Esophagus squamous epithelium (tissue), 5 donors: ENCODE measurements at regions not wholly inside any gene's neighbourhood (a gene's known extent, or its start where the extent isn't known, plus 50 kb on each side); places are given as distances from the start of the nearest gene placed in this dataset.

Source experiments
- DNase-seq: peaks from one replicate; lab custom pipeline; 2025; lab: John Stamatoyannopoulos, UW
- H3K27ac ChIP-seq, 4 donors: fragments of 200-600 bp; sonication (generic); one replicate each; pipeline ENCODE4 v1.5.1; 2016 to 2019; ENCODE audit warnings: mild to moderate bottlenecking in 1 of 4
- H3K27me3 ChIP-seq, 4 donors: fragments of 200-600 bp; sonication (generic); 1 replicate in 3 of 4; 2 replicates in 1 of 4; pipeline versions ENCODE4 v1.5.1 to v1.6.0; 2017 to 2021; ENCODE audit warnings: antibody characterized with exemption in 1 of 4
- H3K36me3 ChIP-seq, 3 donors: fragments of 200-600 bp; sonication (generic); one replicate each; pipeline ENCODE4 v1.5.1; 2016 to 2019
- H3K4me1 ChIP-seq, 3 donors: fragments of 200-600 bp; sonication (generic); one replicate each; pipeline ENCODE4 v1.5.1; 2017 to 2019
- H3K4me3 ChIP-seq, 4 donors: fragments of 200-600 bp; sonication (generic); 1 replicate in 3 of 4; 2 replicates in 1 of 4; pipeline ENCODE4 v1.5.1; 2016 to 2019; ENCODE audit warnings: mild to moderate bottlenecking in 2 of 4, moderate library complexity in 1 of 4
- H3K9me3 ChIP-seq, 3 donors: fragments of 200-600 bp; sonication (generic); one replicate each; pipeline ENCODE4 v1.5.1; 2016 to 2019
- POLR2A ChIP-seq, 4 donors: fragments of 450-650 bp; IDR thresholded peaks; one replicate each; pipeline ENCODE4 v1.6.1; 2017; ENCODE audit warnings: antibody characterized with exemption in 4 of 4, mild to moderate bottlenecking in 4 of 4, moderate library complexity in 3 of 4
- WGBS, 2 donors: methylation state at CpG; one replicate each; pipeline ENCODE4 v1.1.5; 2018; 5-methylcytosine and 5-hydroxymethylcytosine counted together
- intact Hi-C: fragments of 100-400 bp; cut with DNase I; formaldehyde crosslinking; loops from one replicate; pipeline ENCODE4 v1.15.0; 2022
- TF ChIP-seq, protein P1 (sequence below), 6 experiments: fragments of 450-650 bp in 4 of 6; fragments of 200-600 bp in 2 of 6; sonication (generic) in 2 of 6; IDR thresholded peaks; one replicate each; pipeline ENCODE4 v1.5.1; 2016 to 2019; ENCODE audit warnings: antibody characterized with exemption in 6 of 6, mild to moderate bottlenecking in 4 of 6, moderate library complexity in 4 of 6
- donor health status: DM: yes; HTN: yes; CAD: no.

DNA sequence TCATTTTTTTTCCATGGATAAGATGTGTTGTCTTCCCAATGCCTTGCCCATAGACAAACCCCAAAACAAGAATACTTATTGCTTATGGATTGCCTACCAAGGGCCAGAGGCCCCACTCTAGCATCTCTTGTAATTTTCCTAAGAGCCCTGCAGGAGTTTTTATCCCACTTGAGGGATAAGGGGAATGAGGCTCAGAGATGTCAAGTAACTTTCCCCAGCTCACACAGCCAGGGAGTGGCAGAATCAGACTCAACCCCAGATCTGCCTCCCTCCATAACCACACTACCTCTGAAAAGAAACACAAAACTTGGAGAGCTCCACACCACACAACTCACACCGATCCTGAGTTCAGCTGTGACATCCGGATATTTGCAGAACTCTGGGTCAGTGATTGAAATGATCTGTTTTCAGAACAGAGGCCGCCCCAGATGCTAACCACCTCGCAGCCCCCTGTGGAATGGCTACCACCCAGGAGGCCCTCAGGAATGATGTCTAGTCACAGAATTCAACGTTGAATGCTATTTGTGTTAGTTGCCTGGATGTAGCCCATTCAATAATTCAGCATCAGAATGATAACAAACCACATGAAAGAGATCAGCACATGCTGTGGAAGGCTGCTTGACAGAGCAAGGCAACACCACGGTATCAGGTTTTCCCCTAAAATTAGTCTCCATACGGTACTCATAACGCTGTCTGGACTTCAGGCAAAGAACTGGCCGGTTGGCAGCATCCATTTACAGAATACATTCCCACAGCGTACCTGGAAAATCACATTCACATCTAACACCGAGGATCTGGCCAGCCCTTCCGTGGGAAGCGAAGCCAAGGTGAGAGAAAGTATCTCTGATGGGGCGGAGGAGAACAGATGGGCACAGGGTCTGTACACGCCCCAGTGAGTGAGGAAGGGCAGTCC, 231.9 kb downstream of the TOMM20 start:
- Histone ChIP-seq H3K27ac (no peak overlapping the region), H3K4me3 (no peak overlapping the region), H3K27me3 (no peaks in the 10 kb centered on the region), H3K36me3 (no peaks in the 10 kb centered on the region), H3K4me1 (peaks cover 0 to 35% (median 21%) of the 10 kb centered on the region in 3 donors), H3K9me3 (no peaks in the 10 kb centered on the region)
- intact Hi-C loops, result no loop called here
- DNase-seq, result no peak
- 87 to 89% methylated on average over 12 to 15 of the region's 15 CpGs for WGBS, 2 donors
- TF ChIP-seq, protein P1, sequence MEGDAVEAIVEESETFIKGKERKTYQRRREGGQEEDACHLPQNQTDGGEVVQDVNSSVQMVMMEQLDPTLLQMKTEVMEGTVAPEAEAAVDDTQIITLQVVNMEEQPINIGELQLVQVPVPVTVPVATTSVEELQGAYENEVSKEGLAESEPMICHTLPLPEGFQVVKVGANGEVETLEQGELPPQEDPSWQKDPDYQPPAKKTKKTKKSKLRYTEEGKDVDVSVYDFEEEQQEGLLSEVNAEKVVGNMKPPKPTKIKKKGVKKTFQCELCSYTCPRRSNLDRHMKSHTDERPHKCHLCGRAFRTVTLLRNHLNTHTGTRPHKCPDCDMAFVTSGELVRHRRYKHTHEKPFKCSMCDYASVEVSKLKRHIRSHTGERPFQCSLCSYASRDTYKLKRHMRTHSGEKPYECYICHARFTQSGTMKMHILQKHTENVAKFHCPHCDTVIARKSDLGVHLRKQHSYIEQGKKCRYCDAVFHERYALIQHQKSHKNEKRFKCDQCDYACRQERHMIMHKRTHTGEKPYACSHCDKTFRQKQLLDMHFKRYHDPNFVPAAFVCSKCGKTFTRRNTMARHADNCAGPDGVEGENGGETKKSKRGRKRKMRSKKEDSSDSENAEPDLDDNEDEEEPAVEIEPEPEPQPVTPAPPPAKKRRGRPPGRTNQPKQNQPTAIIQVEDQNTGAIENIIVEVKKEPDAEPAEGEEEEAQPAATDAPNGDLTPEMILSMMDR (IDR thresholded peaks at IDR 0.05), result no peak
- TF ChIP-seq POLR2A (IDR thresholded peaks at IDR 0.05), result no peak

DNA sequence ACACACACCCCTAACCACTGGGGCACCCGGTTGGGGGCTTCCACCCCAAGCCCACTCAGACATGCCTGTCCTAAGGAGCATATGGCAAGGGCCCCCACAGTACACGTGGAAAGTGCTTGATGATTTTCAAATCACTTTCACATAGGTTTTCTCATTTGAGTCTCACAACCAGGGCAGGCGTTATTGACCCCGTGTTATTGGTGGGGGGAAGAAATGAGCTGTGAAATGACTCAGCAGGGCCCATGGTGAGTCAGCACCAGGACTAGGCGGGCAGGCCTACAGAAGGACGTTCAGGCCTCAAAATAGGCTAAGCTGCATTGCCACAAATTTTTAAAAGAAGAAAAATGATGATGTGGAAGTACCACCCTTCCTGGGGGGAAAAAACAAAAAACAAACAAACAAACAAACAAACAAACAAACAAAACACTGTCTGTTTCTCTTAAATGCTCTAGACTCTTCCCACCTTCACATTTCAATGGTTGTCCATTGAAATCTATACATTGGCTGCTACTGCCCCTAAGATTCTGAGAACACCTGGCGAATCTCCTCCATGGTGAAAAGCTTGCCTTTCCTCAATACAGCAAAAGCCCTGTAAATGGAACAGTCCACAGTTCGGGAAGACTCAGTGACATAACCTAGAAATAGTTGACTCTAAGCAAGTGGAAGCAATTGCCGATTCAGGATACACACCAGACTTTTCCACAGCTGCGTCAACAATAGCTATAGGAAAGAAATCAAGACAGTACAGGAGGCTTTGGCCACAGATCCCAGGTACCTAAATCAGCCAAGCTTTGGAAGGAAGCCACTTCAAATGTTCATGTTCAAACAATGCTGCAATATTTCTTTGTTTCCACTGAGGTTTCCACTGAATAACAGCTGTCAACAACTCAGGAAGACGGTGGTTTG, 234.7 kb downstream of the TOMM20 start:
- Histone ChIP-seq H3K36me3 (no peaks in the 10 kb centered on the region), H3K9me3 (no peaks in the 10 kb centered on the region), H3K4me1 (peaks cover 0 to 27% (median 17%) of the 10 kb centered on the region in 3 donors), H3K4me3 (no peak overlapping the region), H3K27me3 (no peaks in the 10 kb centered on the region), H3K27ac (peak overlapping the region; percentile 11 to 60 (median 52))
- DNase-seq, result no peak
- intact Hi-C loops, result no loop called here
- 32 to 44% methylated on average over 11 of the region's 11 CpGs for WGBS, 2 donors
- TF ChIP-seq, protein P1 (IDR thresholded peaks at IDR 0.05), result no peak
- no peak for TF ChIP-seq POLR2A (IDR thresholded peaks at IDR 0.05)

DNA sequence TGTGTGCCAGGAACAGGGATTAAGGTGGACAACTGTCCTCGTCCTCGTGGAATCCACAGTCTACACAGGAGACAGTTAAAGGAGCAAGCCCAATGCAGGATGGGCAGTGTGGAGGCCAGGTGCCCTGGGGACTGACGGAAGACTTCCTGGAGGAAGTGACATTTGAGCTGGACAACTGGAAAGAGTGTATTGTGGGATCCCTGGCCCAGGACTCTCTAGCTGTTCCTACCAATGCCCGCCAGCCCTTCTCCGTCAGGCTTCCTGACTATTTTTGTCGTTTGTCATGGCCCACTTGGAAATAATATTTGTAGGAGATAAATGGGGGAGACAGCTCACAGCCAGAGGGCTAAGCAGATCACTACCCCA, 235.3 kb downstream of the TOMM20 start:
- TF ChIP-seq POLR2A (IDR thresholded peaks at IDR 0.05), result no peak
- DNase-seq, result no peak
- 79 to 80% methylated on average over 3 to 6 of the region's 6 CpGs for WGBS, 2 donors
- Histone ChIP-seq H3K27ac (peak overlapping the region; percentile 11 to 60 (median 52)), H3K27me3 (no peaks in the 10 kb centered on the region), H3K36me3 (no peaks in the 10 kb centered on the region), H3K4me1 (peaks cover 0 to 21% (median 12%) of the 10 kb centered on the region in 3 donors), H3K4me3 (no peak overlapping the region), H3K9me3 (no peaks in the 10 kb centered on the region)
- intact Hi-C loops, result no loop called here

DNA sequence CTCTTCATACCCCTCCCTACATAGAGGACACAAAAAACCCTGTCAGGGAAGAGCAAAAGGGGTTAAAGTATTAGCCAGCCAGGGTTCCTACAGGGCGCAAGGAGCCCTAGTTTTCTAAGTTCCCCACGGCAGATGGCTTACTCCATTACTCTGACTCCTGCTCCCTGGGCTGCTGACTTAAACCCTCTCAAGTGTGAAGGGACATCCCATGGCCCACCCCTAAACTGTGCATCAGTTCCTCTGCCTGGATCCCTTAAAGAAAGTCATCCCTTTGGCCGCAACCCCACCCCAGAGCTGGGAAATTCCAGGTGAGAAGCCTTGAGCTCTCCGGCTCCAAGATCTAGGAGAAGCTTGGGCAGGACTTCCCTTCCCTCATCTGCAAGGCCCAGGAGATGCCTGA, 236.0 kb downstream of the TOMM20 start:
- H3K36me3 ChIP-seq, result no peaks in the 10 kb centered on the region
- H3K9me3 ChIP-seq, result no peaks in the 10 kb centered on the region
- H3K4me3 ChIP-seq, result no peak overlapping the region
- 58 to 78% methylated on average over 3 to 4 of the region's 4 CpGs for WGBS, 2 donors
- no peak for DNase-seq
- no peak for TF ChIP-seq POLR2A (IDR thresholded peaks at IDR 0.05)
- TF ChIP-seq, protein P1 (IDR thresholded peaks at IDR 0.05), result no peak
- peaks cover 0 to 19% (median 12%) of the 10 kb centered on the region in 3 donors for H3K4me1 ChIP-seq
- H3K27ac ChIP-seq, result no peak overlapping the region
- intact Hi-C loops, result no loop called here
- H3K27me3 ChIP-seq, result no peaks in the 10 kb centered on the region

DNA sequence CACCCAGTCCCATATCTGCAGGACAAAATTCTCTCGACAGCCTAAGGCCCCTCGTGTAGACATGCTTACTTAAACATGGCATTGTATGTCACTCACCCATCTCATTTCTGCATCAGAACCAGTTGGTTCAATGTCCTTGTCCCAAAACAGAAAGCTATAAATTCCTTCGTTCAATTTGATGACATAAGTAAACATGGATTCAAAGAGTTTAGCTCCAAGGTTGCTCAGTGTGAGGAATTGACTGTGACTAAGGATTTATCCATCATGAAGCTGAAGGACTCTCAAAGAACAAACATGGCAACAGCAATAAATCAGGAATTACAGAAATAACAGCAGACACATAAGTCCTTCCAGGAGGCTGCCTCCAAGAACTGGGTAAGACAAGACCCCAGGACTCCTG, 237.2 kb downstream of the TOMM20 start:
- Histone ChIP-seq H3K27me3 (no peaks in the 10 kb centered on the region), H3K4me1 (peaks cover 4 to 29% (median 17%) of the 10 kb centered on the region in 3 donors), H3K4me3 (no peak overlapping the region), H3K27ac (no peak overlapping the region), H3K36me3 (no peaks in the 10 kb centered on the region), H3K9me3 (no peaks in the 10 kb centered on the region)
- TF ChIP-seq, protein P1 (IDR thresholded peaks at IDR 0.05), result no peak
- no peak for TF ChIP-seq POLR2A (IDR thresholded peaks at IDR 0.05)
- no peak for DNase-seq
- WGBS, 2 donors, result 50 to 85% methylated on average over 2 to 3 of the region's 3 CpGs
- intact Hi-C loops, result no loop called here
